ENCODE measurements at regions not wholly inside any gene's neighbourhood (a gene's known extent, or its start where the extent isn't known, plus 50 kb on each side); places are given as distances from the start of the nearest gene placed in this dataset.

DNA sequence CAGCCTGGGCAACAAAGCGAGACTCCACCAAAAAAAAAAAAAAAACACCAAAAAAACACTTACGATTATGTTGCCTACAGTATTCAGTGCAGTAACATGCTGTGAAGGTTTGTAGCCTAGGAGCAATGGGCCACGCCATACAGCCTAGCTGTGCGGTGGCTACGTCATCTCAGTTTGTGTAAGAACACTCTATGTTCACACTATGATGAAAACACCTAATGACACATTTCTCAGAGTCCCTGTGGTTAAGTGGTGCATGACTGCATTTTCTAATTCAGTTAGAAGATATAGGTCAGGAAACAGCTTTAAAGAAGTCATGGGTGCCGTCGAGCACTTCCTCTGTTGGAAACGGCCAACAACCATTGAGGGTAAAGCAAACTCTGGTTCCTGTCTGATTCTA is 75.7 kb upstream of the ANO1 start:
- no peak for TF ChIP-seq EZH2 (IDR thresholded peaks at IDR 0.05; ENCODE audit: borderline replicate concordance, low read length)
- TF ChIP-seq, protein P1, sequence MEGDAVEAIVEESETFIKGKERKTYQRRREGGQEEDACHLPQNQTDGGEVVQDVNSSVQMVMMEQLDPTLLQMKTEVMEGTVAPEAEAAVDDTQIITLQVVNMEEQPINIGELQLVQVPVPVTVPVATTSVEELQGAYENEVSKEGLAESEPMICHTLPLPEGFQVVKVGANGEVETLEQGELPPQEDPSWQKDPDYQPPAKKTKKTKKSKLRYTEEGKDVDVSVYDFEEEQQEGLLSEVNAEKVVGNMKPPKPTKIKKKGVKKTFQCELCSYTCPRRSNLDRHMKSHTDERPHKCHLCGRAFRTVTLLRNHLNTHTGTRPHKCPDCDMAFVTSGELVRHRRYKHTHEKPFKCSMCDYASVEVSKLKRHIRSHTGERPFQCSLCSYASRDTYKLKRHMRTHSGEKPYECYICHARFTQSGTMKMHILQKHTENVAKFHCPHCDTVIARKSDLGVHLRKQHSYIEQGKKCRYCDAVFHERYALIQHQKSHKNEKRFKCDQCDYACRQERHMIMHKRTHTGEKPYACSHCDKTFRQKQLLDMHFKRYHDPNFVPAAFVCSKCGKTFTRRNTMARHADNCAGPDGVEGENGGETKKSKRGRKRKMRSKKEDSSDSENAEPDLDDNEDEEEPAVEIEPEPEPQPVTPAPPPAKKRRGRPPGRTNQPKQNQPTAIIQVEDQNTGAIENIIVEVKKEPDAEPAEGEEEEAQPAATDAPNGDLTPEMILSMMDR (conservative IDR thresholded peaks at IDR 0.05 in 1 of 2, IDR thresholded peaks at IDR 0.05 in 1 of 2; ENCODE audit: extremely low read depth in 1 of 2, insufficient read depth in 1 of 2, low read depth in 1 of 2, low read length in 2 of 2) = no peak

Data from mammary epithelial cell (primary cell).